NCI-H187 (cell line): ENCODE measurements at regions not wholly inside any gene's neighbourhood (a gene's known extent, or its start where the extent isn't known, plus 50 kb on each side); places are given as distances from the start of the nearest gene placed in this dataset.

Experiments used
- DNase-seq, 2 experiments: peaks; one replicate each; lab custom pipeline; 2025; lab: John Stamatoyannopoulos, UW

DNA sequence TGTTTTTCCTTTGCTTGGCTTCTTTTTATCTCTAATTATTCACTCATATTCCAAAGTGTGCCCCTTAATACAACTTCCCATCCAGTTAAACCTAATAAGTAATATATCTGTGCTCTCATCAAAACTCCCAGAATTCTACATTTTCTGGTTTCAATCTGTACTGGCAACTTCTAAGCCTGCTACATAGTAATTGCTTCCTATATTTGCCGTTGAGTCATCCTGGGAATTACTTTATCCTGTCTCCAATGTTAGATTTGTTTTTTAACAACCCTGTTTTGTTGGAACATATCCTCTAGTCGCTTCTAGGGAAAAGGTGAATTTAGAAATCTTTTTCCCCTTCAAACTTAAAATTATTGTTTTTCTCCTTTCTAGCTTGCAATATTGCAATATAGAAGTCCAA, 620.5 kb upstream of the PKN2 start:
- no peak for DNase-seq

- DNase-seq, result no peak
Measured at GRCh38 chr1:88068407-88068960, 615.6 kb upstream of the PKN2 start.

- no peak for DNase-seq
Measured at GRCh38 chr1:88070956-88071355, 613.1 kb upstream of the PKN2 start.

GRCh38 chr1:88074661-88075060, 609.4 kb upstream of the PKN2 start:
- DNase-seq, result no peak

- no peak for DNase-seq
Measured at GRCh38 chr1:88075813-88076212, 608.3 kb upstream of the PKN2 start.

DNA sequence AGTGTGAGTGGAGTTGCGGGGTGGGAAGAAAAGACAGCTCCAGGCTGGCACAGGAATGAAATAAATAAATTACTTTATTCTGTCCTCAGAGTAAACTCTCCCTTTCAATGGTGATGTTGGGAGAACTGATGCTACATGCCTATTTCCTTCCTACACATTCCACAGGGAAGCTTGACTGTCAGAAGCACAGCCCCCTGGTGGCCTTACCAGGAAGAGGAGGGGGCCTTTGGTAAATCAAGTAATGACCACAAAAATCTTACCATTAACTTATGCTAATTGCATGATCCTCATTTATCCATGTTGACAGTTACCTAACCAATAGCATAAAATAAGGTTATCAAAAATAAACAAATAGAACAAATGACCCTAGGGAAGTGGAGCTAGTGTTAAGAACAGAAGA, 605.0 kb upstream of the PKN2 start:
- DNase-seq, result no peak

DNA sequence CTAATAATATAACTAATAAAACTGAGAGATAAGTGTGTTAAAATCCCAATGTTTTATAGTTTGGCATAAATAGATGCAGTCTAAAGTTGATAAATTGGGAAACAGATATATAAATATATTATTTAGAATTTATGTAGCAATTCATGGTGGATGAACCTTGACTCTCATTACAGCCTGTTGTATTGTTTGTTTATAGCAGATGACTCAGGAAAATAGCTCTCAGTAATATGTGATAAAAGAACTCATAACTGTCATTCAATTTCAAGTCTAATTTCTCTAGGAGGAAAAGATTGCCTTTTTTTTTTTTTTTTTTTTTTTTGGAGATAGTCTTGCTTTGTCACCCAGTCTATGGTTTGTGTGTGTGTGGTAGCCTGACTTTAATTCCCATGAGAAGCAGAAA, 603.2 kb upstream of the PKN2 start:
- DNase-seq, result no peak

GRCh38 chr1:88088481-88088880, 595.6 kb upstream of the PKN2 start:
- no peak for DNase-seq

- no peak for DNase-seq
Measured at GRCh38 chr1:88089961-88090360, 594.1 kb upstream of the PKN2 start.

DNA sequence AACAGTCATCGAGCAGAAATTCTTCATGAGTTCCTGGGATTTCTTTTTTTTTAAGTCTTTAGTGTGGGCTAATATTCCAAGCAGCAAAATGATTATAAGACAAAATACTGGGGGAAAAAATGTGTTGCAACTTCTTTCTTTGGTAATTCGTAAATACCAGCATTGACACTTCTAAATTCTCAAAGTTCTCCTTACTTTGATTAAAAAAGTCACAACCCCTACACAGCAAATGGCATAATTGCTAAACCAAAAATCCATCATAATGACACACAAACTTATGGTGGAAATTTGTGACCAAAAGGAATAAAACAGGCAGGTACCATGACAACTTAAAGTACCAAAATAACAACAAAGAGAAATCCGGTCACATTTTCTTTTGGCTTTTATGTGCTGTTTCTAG, 585.2 kb upstream of the PKN2 start:
- no peak for DNase-seq

- no peak for DNase-seq
Measured at GRCh38 chr1:88101041-88101440, 583.0 kb upstream of the PKN2 start.

- no peak for DNase-seq
Measured at GRCh38 chr1:88104236-88104635, 579.8 kb upstream of the PKN2 start.

DNA sequence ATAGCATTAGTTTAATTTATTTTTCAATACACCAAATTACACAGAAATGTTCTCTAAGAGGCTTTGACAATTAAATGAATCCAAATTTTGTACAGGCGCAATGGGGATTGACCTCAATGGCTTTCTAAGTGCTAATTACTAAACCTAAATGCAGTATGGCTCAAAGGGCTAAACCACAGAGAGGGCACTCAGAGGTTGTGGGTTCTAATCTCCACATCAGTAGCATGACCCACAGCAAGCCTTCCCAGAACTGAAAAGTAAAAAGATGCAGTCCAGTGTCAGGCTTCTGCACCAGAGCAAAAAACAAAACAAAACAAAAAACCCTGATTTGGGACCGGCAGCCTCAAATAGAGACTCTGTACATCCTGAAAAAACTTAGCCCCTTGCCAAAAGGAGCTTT, 579.2 kb upstream of the PKN2 start:
- DNase-seq, result no peak

DNA sequence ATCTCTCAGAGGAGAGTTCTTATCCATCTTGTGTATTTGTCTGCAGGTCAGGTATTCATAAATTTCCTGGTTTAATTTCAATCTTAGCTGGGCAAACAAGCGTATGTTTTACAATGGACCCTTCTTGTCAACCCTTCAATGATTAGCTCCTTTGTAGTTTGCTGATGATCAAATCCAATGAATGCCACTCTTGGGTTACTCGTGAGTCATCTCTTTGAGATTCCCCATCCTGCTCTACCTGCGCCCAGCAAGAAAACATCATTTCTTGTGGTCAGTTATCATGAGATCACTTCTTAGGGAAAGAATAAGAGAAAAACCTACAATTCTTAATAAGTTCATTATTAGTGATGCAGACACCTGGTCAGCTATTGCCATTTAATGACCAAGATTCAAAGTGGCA, 572.3 kb upstream of the PKN2 start:
- no peak for DNase-seq

GRCh38 chr1:88117597-88117996, 566.5 kb upstream of the PKN2 start:
- no peak for DNase-seq

GRCh38 chr1:88118176-88118845, 565.8 kb upstream of the PKN2 start:
- DNase-seq, result no peak

- no peak for DNase-seq
Measured at GRCh38 chr1:88124614-88125013, 559.5 kb upstream of the PKN2 start.

GRCh38 chr1:88126467-88126866, 557.6 kb upstream of the PKN2 start:
- DNase-seq, result no peak

DNA sequence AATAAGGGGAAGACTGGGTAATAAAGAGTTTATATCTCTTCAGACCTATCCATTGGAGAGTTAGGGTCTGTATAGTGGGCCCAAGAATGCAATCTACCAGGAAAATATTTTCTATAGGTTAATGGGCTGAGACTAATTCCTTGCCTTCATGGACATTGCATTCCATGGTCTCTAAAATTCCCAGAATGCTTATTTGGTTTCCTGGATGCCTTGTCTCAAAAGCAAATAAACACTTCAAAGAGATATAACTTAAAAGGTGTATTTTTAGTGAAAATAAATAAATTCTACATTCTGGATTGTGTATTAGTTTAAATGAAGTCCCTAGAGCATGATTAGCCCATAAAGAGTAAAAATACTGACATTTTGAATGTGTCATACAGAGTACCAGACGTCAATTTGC, 550.1 kb upstream of the PKN2 start:
- no peak for DNase-seq

DNA sequence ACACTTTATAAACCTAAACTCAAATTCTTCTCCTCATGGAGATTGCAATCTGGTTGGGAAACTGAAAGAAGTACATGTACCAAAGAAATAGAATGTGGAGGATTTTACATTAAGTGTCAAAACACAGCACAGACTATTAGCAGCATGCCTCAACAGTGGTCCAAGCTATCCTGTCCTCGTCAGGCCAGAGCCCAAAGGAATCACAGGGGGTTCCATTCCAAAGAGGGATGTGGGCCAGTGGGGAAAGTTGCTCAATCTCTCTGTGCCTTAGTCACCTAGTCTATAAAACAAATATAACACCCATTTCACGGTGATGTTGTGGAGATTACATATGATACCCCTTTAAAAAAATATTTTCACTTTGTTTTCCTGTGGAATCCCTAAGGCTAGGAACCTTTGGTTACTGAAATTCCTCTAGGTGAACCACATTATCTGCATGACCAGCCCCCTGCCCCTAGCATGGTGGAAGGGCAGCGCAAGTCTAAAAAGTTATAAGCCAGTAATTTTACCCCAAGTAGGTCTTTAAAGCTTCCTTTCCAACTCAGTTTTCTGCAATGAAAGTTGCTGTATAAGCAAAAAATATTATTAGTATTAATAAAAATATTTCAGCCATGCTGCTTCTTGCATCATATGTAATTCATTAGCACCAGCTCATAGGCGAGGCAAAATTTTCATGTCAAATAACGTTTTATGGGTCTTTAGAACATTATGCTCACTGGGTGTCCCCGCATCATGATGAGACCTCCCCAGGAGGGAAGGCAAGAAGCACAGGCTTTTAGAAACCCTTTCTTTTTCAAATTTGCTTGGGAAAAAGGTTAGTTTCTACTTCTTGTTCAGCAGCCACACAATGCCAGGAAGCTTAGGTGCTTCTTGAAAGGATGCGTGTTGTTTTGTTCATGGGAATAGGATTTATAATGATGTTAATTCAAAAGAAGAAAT, 548.8 kb upstream of the PKN2 start:
- no peak for DNase-seq

- DNase-seq, result no peak
Measured at GRCh38 chr1:88139633-88140032, 544.4 kb upstream of the PKN2 start.

DNA sequence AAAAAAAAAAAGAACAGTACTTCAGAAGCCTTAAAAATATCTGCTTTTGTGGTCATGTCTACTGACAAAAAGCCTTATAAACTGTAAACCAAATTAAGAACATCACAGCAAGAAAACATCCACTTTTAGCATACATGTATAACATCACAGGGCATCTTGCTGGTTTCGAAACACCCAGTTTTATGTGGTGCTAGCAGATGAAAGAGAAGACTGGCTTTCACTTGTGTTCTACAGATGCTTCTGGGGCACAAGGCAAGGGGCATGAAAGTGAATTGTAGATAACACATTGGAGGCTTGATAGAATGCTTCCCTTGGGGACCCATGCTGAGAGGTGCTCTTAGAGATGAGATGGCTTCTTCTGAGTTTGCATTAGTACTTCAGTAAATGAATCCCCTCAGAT, 543.7 kb upstream of the PKN2 start:
- no peak for DNase-seq

DNA sequence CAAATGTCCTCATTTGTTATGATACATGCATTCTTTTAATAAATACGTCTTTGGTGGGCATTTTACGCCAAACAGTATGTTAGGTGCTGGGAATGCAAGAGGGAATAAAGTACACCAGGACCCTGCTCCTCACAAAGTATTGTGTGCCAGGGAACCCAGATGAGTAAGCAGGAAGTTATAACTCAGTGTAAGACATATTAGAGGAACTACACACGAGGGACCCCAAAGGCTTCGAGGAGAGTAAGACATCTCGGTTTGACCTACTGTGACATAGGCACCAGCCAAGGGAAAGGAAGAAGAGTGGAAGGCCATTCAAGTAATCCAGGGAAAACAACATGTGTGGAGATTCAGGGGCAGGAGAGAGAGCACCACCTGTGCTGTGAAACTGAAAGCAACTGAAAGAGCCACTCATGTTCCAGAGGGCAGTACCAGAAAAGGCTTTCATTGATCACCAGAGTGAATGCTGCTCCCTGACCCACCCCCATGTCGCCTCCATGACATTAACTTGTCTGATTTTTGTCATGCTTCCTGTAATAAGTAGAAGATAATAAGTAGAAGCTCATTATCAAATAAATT, 542.5 kb upstream of the PKN2 start:
- DNase-seq, result no peak
